GM19351 (cell line): ENCODE measurements at regions not wholly inside any gene's neighbourhood (a gene's known extent, or its start where the extent isn't known, plus 50 kb on each side); places are given as distances from the start of the nearest gene placed in this dataset.

ENCODE experiments used
- ATAC-seq: cut with Tn5 transposase; IDR thresholded peaks from one replicate; pipeline ENCODE4 v1.9.1; 2021; ENCODE audit warnings: mild to moderate bottlenecking, moderate library complexity; ENCODE audit not compliant: unreplicated experiment

DNA sequence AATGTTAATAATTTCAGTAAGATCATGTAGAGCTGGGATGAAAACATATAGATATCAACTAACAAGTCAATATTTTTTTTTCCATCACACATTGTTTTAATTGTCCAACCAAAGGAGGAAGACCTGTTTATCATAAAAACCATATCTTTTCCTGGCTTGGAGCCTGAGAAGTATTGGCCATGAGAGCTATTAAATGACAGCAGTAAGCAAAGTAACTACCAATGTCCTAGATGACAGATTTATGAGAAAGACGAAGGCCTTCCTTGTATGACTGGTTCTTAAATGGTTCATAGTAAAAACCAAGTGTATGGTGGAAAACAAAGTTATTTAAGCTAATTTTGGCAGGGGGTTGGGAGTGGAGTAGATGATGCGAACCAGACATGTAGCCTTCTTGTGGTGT, 1147.1 kb upstream of the TENM4 start:
- no peak for ATAC-seq

DNA sequence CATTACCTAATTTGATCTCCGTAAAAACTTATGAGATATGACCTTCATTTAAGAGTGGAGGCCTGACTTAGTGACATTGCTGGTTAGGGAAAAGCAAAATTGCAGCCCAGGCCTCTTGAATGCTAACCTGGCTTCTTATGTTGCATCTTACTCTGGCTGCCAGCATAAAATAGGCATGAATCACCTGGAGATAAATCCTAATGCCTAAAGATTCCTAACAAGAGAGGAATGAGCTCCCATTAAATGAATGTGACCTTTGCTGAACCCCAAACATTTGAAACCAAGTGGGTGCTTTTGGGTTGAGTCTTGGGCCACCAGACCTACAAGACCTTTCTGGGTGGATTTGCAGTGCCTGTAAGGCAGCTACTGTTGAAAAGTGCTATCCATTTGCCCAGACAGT, 1145.6 kb upstream of the TENM4 start:
- ATAC-seq = no peak

DNA sequence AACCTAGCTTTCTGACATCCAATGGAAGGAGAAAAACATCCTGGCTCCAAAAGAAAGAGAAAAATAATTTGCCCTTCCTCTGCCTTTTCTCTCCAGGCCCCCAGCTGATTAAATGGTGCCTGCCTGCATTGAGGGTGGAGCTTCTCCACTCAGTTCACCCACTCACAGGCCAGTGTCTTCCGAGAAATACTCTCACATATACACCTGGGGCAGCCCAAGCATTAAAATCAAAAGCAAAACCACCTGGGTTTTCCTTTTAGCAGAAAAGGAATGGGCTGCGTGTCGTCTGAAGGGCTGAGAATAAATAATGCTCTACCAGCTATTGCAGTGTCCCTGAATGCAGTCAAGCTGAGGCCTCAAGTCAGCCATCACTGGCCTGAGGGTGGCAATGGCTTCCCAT, 1143.8 kb upstream of the TENM4 start:
- ATAC-seq = no peak

DNA sequence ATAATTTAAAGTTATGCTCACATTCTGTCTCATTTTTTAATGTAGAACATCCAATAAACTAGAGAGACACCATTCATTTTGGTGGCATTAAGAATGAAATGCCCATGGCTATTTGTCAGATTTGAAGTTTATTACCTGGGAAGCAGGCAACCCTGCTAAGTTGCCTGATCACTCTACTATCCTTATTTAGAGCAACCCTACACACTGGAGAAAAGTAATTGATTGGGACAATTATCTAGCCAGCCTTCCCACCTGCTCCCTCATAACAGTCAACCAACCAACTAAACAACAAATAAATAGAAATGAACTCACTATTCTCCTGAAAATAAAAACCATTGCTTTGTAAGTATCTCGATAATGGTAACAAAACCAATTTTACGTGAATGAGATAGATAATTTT, 1129.0 kb upstream of the TENM4 start:
- no peak for ATAC-seq

DNA sequence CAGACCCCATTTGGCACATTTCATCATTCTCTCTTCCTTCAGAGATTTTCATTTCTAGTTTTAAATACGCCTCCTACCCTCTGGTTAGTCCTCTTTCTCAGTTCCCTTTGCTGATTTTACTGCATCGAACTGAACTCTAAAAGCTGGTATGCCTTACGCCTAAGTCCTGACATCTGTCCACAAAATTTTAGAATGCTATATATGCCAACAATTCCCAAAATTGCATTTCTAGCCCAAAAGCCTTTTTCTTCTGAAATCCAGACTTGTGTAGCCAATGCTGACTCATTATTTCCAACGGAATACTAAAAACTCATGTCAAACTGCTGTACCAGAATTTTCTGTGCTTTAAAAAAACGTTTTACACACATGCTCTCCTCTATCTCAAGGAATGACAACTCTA, 1124.4 kb upstream of the TENM4 start:
- ATAC-seq = no peak

DNA sequence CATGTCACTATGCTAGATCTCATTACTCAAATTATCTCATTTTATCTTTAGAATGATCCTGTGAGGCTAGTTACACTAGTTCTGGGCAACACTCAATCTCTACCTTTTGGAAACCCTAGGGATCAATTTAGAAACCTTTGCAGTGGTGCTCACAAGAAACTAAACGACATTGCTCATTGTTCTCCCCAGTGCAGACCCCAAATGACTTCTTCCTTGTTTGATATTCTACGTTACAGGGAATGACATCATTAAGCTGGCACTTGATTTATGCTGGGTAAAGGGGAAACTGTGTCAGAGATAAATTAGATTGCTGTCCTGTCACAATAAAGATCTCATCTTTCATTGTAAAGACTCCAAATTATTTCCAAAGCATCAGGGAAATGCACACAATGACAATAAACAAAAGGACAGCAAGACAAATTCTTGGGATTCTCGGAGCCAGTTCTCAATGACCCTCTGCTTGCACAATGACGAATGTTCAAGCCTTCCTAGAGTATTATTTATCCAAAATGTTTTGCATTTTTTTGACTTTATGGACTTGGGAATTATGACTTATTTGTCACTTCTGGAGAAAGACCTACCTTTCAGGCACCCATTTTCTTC, 1121.8 kb upstream of the TENM4 start:
- ATAC-seq = no peak

DNA sequence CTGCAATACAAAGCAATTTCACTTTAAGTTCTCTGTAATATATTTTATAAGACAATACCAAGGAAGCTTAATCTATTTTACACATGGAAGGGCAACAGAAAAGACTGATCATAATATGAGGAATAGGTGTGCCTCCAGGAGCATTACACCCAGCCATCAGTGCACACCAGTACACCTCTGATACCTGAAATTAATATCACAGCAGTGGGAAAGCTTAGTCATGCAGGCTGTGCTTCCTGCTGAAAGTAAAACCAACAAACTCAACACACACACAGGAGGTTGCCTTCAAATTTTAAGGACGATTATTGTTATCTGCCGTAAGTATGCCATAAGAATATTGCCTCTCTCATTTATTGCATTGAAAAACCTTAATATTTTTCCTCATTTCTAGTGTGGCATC, 1119.1 kb upstream of the TENM4 start:
- no peak for ATAC-seq

DNA sequence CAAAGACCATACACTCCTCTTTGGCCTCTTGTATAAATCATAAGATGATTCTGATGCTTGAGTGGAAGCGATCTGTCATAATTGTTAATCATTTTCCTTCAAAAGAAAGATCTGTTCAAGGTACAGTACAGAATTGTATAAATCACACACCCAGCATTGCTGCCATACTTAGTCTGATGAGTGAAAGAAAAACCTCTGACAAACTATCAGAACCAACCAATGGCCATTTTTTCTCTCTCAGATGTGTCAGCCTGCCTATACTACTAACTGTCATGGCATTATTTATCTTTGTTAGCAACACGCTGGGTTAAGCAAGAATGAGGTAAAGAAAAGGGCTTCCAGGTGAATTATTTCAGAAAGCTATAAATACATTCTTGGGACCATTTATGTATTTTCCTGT, 1112.7 kb upstream of the TENM4 start:
- ATAC-seq = no peak

DNA sequence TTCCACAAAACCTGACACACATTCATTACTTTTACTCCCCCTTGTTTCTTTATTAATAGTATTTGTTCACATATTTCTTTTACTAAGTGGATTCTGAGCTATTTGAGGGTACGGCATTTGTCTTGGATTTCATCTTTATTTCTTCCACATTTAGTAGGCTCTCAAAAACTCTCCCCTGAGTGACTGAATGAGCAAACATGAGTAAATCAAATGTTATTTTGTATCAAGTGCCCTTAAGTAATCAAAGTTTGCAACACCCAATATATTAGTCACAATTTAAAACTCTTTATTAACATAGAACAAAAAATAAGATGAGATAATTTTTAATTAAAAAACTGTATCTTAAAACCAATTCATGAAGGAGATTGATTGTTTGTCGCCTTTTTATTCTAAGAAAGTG, 1101.9 kb upstream of the TENM4 start:
- no peak for ATAC-seq

DNA sequence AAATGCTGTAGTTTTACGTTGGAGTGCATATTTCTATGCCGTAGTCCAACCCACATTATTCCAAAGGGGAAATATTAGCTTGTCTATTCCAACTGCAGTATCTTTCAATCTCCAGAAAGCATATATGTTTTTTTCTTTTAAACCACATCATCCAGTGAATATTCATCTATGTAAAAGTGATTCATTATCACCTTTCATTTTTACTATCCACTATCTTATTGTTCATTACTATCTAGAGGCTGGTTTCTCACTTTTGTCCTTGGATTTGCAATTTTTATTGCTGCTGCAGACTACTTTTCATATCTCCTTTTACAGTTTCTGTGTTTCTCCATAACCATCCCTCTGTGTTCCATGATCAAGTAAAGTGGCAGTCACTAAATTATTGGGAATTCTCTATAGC, 1097.2 kb upstream of the TENM4 start:
- no peak for ATAC-seq

DNA sequence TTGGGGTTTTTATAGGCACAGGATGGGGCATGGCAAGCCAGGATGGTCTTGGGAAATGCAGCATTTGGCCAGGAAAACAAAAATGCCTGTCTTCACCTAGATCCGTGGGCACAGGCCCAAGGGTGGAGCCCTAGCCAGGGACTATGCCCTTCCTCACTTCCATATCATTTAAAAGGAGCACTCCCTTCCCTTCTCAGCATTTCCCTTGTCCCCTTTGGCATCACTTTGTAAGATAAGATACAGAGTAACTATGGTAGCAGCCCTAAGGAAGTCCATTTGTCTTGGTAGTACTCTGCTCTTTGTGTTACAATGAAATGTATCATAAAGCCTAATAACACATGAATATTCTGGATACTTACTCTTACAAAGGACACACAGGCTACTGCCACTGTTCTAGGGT, 1092.6 kb upstream of the TENM4 start:
- no peak for ATAC-seq

DNA sequence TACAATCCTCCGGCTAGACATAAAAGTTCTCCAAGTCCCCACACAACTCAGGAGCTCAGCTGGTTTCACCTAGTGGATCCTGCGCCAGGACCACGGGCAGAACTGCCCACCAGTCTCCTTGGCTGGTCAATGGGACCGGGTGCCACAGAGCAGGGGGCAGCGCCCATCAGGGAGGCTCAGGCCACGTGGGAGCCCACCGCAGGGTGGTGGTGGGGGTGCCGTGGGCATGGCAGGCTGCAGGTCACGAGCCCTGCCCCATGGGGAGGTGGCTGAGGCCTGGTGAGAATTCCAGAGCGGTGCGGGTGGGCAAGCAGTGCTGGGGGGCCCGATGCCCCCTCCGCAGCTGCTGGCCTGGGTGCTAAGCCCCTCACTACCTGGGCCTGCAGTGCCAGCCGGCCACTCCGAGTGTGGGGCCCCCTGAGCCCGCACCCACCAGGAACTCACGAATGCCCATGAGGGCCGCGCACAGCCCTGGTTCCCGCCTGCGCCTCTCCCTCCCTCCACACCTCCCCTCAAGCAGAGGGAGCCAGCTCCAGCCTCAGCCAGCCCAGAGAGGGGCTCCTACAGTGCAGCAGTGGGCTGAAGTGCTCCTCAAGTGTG, 1091.9 kb upstream of the TENM4 start:
- no peak for ATAC-seq

DNA sequence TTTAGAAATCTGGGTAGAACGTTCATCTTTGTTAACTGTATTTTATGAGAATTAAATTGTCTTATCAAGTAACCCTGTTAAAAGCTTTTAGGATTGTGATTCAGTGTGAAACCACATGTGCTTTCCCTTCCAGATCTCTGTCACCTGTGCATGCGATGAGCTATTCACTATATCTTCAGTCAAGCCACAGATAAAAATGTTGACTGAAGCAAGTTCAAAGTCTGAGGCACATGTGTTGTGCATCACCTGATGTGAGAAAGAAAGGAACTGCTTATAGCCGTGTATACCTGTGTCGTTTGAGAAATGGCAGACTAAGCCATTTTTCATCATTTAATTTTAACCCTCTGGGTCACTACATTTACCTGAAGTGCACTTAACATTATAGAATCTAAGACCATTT, 1088.9 kb upstream of the TENM4 start:
- no peak for ATAC-seq

DNA sequence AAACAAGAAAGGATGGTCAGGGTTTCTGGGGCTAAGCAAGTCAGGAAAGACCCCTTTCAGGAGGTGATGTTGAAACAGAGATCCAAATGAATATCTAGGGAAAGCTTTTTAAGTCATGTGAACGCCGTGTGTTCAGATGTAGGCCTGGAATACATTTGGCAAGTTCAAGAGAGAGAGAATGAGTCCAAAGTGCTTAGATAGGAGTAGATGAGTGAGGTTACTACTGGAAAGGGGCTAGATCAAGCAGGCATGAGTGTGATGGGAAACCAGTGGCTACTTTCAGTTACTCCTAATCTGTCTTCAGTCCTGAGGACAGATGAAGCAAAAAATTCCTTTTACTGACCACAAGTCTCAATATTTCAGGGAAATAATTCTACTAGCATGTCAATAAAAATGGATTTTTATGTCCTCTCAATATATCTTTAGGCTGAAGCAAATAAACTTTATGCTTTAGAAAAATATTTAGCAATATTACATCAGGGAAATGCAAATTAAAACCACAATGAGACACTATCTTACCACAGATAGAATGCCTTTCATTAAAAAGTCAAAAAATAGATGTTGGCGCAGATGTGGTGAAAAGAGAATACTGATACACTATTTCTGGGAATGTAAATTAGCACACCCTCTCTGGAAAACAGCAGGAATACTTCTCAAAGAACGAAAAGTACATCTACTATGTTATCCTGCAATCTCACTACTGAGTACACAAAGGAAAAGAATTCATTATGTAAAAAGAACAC, 1085.0 kb upstream of the TENM4 start:
- no peak for ATAC-seq

DNA sequence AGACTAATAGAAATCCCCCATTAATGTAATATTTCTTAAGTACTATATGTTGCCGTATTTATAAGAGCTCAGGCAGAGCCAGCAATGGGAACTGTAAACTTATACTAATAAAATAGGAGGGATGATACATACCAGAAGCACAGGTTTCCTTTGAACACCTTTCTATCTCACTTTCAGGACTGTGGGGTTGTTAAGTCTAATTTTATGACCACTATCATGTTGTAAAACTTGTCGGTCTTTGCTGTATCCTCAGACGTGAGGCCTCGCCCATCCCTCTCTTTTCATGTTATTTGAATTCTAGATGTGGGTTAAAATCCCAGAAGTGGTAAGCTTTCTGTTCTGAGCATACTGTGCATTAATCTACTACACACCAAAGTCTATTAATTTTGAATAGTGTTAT, 1083.5 kb upstream of the TENM4 start:
- no peak for ATAC-seq

DNA sequence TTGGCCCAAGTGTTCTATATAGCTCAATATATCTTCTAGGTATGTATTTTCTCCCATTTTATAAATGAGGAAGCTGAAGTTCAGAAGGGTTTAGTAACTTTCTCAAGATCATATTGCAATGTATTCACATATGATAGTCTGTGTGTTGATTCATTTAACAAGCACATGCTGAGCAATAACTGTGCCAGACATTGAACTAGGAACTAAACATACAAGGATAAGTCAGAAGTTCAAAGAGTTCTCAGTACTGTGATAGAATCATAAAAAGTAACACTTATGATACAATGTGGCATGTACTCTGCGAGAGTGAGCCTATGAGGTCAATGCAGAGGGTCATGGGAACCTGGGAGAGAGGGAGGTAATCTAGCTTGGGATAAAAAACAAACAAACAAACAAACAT, 1082.2 kb upstream of the TENM4 start:
- no peak for ATAC-seq

DNA sequence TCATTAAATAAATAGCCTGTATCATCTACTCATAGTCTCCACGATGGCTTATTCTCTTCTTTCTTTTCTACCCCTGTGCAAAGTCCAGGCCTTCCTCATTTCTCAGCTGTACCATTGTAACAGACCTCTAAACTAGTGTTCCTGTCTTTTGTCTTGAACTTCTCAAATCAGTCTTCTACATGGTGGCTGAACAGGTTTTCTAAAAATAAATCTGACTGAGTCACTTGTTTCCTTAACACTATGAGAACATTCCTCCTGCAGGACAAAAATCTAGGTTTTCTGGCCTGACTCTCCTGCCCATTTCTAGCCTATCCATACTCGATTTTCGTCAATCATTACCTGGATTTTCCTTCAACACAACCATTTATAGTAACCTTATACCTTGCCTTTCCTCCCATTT, 1080.8 kb upstream of the TENM4 start:
- ATAC-seq = no peak

DNA sequence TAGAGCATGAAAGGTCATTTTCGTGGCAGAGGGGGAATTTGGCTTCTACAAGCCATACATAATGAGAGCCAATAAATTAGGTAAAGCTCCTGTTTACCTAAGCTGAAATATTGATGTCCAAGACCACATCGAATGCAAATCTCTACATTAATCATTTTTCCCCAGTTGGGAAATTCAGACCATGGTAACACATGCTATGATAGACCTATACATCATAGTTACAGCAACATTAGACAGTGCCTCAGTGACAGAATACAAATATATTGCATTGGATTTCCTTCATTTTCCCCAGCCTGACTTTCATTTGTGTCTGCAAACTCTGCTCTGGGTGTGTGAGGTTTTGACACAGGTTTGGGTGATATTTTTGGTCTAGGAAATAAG, 1079.7 kb upstream of the TENM4 start:
- ATAC-seq = no peak

DNA sequence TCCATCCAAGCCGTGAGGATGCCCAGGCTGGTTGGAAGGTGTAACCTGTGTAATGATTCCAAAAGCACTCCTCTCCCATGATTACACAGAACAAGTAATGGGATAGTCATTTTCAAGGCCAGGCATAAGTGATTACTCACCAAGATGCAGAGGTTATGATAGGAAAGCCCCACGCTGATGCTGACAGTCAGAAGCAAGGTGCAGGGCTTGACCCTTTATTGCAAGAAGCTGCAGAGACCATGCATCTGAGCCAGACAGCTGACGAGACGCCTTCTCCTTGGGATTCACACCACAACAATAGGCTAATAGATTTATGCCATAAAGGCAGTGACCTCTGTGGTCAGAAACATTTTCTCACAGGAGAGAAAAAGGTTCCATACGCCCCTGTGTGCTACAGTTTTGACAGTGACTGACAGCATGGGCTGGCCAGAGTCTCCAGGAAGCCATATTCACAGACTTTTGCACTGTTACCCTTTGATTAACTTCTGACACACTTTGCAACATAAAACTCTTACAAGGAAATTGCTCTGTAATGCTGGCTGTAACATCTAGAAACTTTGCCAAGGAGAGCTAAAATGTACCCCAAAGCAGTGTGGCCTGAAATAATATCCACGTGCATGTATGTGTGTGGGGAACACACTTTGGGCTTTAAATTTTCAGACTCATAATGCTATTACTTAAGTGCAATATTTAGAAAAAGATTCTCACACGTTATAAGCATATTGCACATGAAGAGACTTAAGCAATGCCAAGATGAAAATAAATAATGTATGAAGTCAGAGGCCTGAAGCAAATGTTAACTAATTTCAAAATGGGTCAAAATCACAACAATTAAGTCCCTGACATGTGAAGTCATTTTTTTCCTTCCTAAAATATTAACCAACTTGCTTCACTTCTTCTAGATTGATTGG, 1079.0 kb upstream of the TENM4 start:
- ATAC-seq = no peak

DNA sequence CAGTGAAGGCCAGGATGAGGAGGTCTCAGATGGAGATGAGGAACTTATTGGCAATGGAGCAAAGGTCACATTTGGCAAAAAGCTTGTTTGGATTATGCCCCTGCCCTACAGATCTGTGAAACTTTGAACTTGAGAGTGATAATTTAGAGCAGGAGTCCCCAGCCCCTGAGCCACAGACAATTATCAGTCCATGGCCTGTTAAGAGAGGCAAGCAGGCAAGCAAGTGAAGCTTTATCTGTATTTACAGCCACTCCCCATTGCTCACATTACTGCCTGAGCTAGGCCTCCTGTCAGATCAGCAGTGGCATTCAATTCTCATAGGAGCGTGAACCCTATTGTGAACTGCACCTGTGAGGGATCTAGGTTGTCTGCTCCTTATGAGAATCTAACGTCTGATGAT, 1076.9 kb upstream of the TENM4 start:
- no peak for ATAC-seq

DNA sequence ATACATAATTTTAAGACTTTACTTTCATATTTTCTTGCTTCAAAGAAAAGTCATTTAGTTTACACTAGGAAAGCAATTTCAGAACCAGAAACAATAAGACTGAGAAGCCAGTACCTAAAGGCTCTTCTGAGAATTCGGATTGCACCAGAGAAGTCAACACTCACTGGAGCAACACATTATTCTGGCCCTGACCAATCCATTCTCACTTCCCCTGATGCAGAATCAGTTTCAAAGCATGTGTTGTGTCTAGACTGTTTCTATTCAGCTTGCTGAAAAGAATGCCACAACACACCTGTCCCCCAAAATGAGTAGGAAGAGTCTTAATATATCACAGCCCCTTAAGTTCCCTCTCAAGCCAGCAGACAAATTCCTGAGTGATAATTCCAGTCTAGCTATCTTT, 1074.3 kb upstream of the TENM4 start:
- ATAC-seq = peak; percentile 54

DNA sequence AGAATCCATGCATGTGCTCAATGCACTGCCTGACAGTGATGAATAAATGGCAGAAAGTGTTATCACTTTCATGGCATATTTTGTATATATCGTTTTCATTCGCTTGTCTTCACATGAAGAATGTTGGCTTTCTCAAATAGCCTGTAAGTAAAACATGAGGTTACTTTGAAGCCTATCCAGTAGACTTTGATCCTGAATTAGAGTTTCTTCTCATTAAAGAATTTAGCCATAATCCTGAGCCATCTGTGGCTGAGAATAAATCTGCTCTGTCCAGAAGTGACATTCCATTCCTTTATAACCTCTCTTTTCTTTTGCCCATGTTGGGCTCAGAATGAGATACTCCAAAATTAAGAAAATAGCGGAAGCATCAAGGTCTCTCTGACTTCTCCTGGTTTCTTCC, 1071.7 kb upstream of the TENM4 start:
- no peak for ATAC-seq
